RWPE1 (cell line): ENCODE measurements at regions not wholly inside any gene's neighbourhood (a gene's known extent, or its start where the extent isn't known, plus 50 kb on each side); places are given as distances from the start of the nearest gene placed in this dataset.

Experiments
- CTCF ChIA-PET: fragments of 350-600 bp; sonication (Branson Sonifier 250); formaldehyde crosslinking; extraction: SDS; loops from one replicate; lab custom pipeline; 2021; lab: Yijun Ruan, JAX
- POLR2A ChIA-PET: fragments of 400-600 bp; formaldehyde crosslinking; extraction: SDS; loops from one replicate; lab custom pipeline; 2020; ENCODE audit warnings: antibody characterized with exemption; ENCODE audit not compliant: low non-redundant PET; lab: Yijun Ruan, JAX
- DNase-seq: peaks from one replicate; pipeline ENCODE4 v3.0.0; 2012; ENCODE audit warnings: low spot score
- H3K27ac ChIP-seq: fragments of 450-650 bp; 2 replicates; pipeline ENCODE4 v1.5.1; 2017
- TF ChIP-seq, protein P1 (sequence below): fragments of 450-650 bp; conservative IDR thresholded peaks from 2 replicates; pipeline ENCODE4 v1.5.1; 2017; ENCODE audit warnings: low read depth, mild to moderate bottlenecking

- TF ChIP-seq, protein P1, sequence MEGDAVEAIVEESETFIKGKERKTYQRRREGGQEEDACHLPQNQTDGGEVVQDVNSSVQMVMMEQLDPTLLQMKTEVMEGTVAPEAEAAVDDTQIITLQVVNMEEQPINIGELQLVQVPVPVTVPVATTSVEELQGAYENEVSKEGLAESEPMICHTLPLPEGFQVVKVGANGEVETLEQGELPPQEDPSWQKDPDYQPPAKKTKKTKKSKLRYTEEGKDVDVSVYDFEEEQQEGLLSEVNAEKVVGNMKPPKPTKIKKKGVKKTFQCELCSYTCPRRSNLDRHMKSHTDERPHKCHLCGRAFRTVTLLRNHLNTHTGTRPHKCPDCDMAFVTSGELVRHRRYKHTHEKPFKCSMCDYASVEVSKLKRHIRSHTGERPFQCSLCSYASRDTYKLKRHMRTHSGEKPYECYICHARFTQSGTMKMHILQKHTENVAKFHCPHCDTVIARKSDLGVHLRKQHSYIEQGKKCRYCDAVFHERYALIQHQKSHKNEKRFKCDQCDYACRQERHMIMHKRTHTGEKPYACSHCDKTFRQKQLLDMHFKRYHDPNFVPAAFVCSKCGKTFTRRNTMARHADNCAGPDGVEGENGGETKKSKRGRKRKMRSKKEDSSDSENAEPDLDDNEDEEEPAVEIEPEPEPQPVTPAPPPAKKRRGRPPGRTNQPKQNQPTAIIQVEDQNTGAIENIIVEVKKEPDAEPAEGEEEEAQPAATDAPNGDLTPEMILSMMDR: no peak
- POLR2A ChIA-PET: no interaction called here
- DNase-seq: no peak
- CTCF ChIA-PET: interaction anchor here (0.6 kb wide), 1 partner anchor 86 kb away, joined by 3 read pairs; no protein-coding TSS in a partner anchor
- no peak overlapping the region for H3K27ac ChIP-seq
These were observed 127.7 kb downstream of the LACC1 start for GRCh38 chr13:44007451-44007850.

- DNase-seq: no peak
- CTCF ChIA-PET: no interaction called here
- TF ChIP-seq, protein P1: no peak
- no peak overlapping the region for H3K27ac ChIP-seq
- POLR2A ChIA-PET: no interaction called here
These were observed 131.3 kb downstream of the LACC1 start for GRCh38 chr13:44011036-44011435.

DNA sequence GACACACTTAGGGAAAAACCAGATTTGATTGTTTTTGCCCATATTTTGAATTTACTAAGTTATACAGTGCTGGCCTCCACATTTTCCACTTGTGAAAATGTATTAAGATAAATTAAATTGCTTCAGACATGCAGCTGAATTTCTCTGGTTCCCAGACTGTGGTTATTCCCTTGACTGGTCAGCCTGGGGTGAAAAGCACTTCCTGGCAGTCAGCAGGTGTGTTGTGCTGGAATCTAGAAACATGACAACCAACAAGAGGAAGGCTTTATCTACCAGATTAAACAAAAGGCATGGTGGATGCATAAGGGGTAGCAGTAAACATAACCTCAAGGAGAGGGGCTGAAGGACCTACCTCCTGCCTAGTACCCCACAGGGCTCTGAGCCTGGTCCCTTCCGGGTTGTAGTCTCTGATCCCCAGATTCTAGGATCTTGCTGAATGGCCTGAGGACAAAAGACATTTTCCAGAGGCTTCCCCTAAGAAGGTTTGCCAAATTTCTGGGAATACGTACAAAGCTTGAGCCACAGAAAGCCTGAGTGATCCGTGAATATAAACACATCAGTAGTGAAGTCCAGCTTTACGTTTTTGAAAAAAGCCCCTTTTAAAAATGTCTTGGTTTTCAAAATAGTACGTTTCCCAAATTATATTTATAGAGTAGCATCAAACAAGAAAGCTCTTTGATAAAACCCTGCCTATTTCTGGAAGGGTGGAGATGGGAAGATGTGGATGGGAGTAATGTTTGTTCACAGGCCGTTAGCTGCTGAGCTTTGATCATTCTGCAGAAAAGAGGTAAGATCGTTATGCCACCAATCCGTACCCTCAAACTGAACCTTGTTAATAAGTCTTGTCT is 133.4 kb downstream of the LACC1 start:
- POLR2A ChIA-PET: no interaction called here
- CTCF ChIA-PET: interaction anchor here (0.6 to 1.4 kb wide), 2 partner anchors 104 to 1268 kb away, joined by 3 to 4 read pairs; no protein-coding TSS in a partner anchor
- TF ChIP-seq, protein P1: no peak
- no peak overlapping the region for H3K27ac ChIP-seq
- no peak for DNase-seq

DNA sequence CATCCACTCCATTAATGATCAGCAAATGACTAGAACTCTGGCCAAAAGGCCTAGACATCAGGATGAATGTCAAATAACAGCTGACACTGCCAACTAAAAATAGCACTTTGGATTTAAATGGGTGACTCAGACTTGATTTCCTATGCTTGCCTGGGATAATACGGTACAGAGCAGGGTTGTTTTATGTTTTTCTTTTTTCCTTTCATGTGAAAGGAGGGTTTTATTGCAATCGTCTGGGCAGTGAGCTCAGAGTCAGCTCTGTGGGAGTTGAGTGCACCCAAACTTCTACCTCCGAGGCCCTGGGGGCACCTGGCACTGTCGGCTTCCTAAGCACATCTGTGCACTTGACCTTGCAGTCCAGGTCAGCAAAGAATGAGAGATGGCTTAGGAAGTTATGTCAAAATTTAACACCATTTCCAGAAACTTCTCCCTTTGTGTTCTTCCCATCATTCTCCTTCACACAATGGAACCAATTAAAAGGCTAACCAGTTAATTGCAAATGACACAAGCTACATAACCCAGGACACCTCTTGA is 134.1 kb downstream of the LACC1 start:
- 0 out of 2 replicates have a peak overlapping the region, but pooled peaks have one; percentile 33 for H3K27ac ChIP-seq
- ChIA-PET CTCF (interaction anchor here (0.5 kb wide), 1 partner anchor 930 kb away, joined by 3 read pairs; no protein-coding TSS in a partner anchor), POLR2A (no interaction called here)
- TF ChIP-seq, protein P1: no peak
- peak; percentile 16 for DNase-seq

- TF ChIP-seq, protein P1: no peak
- H3K27ac ChIP-seq: no peak overlapping the region
- CTCF ChIA-PET: interaction anchor here (0.5 to 0.6 kb wide), 2 partner anchors 10 to 929 kb away, joined by 3 to 4 read pairs; no protein-coding TSS in a partner anchor
- no peak for DNase-seq
- POLR2A ChIA-PET: no interaction called here
These were observed 134.8 kb downstream of the LACC1 start for GRCh38 chr13:44014501-44014900.

DNA sequence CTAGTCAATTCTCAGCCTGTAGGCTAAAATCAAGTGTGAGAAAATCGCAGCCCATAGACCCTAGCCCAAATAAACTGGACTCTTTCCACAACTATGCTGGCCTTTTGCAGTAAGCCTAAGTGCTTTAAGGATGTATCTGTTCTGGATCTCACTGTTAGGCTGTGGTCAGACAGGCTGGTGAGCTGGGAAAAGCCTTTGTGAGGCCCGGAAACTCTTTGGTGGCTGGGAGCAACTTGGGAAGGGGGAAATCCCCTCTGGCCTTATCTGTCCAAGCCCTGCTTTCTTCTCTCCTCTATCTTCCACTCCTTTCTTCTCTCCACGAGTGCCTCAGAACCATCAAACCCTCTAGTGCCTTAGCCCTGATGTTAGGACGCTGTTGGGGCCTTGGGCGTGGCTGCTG is 135.4 kb downstream of the LACC1 start:
- TF ChIP-seq, protein P1: no peak
- ChIA-PET CTCF (interaction anchor here (0.6 kb wide), 1 partner anchor 10 kb away, joined by 3 read pairs; no protein-coding TSS in a partner anchor), POLR2A (no interaction called here)
- no peak for DNase-seq
- no peak overlapping the region for H3K27ac ChIP-seq
